GM23248 (cell line): ENCODE measurements at regions not wholly inside any gene's neighbourhood (a gene's known extent, or its start where the extent isn't known, plus 50 kb on each side); places are given as distances from the start of the nearest gene placed in this dataset.

ENCODE experiments used
- EZH2 ChIP-seq: fragments of 200-600 bp; sonication (generic); IDR thresholded peaks from 2 replicates; pipeline ENCODE4 v1.6.1; 2018; ENCODE audit warnings: antibody characterized with exemption, mild to moderate bottlenecking; ENCODE audit not compliant: insufficient read depth, poor library complexity, severe bottlenecking
- EZH2phosphoT487 ChIP-seq: fragments of 200-600 bp; sonication (generic); IDR thresholded peaks from 2 replicates; pipeline ENCODE4 v1.6.1; 2018; ENCODE audit warnings: antibody characterized with exemption, moderate library complexity, mild to moderate bottlenecking, low read depth; ENCODE audit not compliant: insufficient read depth

DNA sequence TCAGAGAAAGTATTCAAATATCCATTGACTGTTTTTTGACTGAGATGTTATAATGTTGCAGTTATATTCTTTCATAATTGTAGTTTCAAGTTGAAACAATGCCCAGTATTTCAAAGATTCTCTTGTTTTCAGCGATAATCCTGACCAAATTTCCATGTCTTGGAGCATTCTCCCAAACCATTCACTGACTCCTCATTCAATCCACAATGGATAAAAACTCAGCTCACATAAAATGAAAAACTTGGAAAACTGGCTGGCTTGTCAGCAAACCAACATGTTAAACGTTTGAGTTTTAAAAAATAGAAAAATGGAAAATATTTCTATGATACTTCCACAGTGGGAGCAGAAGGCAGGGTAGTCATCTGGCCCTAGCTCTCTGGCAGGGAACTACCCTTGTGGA, 184.4 kb downstream of the C7orf25 start:
- TF ChIP-seq EZH2: no peak
- TF ChIP-seq EZH2phosphoT487: no peak
